Sigmoid colon (tissue), 4 donors: ENCODE measurements at regions not wholly inside any gene's neighbourhood (a gene's known extent, or its start where the extent isn't known, plus 50 kb on each side); places are given as distances from the start of the nearest gene placed in this dataset.

Source experiments
- CTCF ChIP-seq, 4 experiments: fragments of 450-650 bp in 3 of 4; fragments of 200-600 bp in 1 of 4; IDR thresholded peaks; one replicate each; pipeline ENCODE4 v1.5.1; 2016 to 2019; ENCODE audit warnings: antibody characterized with exemption in 4 of 4, mild to moderate bottlenecking in 3 of 4, moderate library complexity in 2 of 4
- POLR2AphosphoS5 ChIP-seq, 4 donors: sonication (generic); formaldehyde crosslinking; IDR thresholded peaks; one replicate each; pipeline ENCODE4 v1.6.1; 2017; ENCODE audit warnings: antibody characterized with exemption in 4 of 4

DNA sequence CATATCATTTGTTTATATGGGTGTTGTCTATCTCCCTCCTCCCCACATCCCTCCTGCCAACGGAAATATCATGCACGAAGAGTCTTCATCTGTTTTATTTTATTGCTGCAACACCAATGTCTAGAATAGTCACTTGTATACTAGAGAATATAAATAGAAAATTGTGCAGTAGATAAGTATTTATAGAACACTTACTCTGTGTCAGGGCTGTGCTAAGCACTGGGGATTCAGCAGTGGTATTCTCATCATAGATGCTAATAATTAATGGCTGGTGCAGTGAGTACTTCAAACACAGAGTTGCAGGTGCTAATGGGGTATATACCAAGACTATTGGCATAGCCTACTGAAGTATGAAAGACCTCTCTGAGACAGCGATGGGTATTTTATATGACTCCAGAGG lies 353.5 kb upstream of the CDH6 start:
- TF ChIP-seq CTCF (IDR thresholded peaks at IDR 0.05) (no peak), POLR2AphosphoS5 (IDR thresholded peaks at IDR 0.05) (no peak)
